ENCODE measurements at regions not wholly inside any gene's neighbourhood (a gene's known extent, or its start where the extent isn't known, plus 50 kb on each side); places are given as distances from the start of the nearest gene placed in this dataset.

GRCh38 chr20:48373555-48373934 lies 454.3 kb downstream of the PREX1 start:
- TF ChIP-seq POLR2AphosphoS5 (IDR thresholded peaks at IDR 0.05; ENCODE audit: low read depth, low read length) (no peak), SPI1 (IDR thresholded peaks at IDR 0.05; ENCODE audit: low read depth, low read length) (no peak)
